Breast epithelium (tissue), 4 donors: ENCODE measurements at regions not wholly inside any gene's neighbourhood (a gene's known extent, or its start where the extent isn't known, plus 50 kb on each side); places are given as distances from the start of the nearest gene placed in this dataset.
"Not testable (repeated sequence)": the region's sequence is repeated elsewhere in the genome, so short reads cannot be mapped to it uniquely, and the experiment has no call there.

ENCODE experiments used
- DNase-seq, 2 donors: peaks; one replicate each; pipeline ENCODE4 v3.0.0-alpha.2; 2019; ENCODE audit warnings: low spot score in 2 of 2
- H3K27ac ChIP-seq, 2 donors: fragments of 200-600 bp; sonication (generic) in 1 of 2; one replicate each; pipeline ENCODE4 v1.5.1; 2016 to 2019; ENCODE audit warnings: mild to moderate bottlenecking in 1 of 2
- H3K27me3 ChIP-seq, 2 donors: fragments of 200-600 bp; sonication (generic) in 1 of 2; one replicate each; pipeline versions ENCODE4 v1.5.1 to v1.6.0; 2017 to 2019; ENCODE audit warnings: control low read depth in 1 of 2, mild to moderate bottlenecking in 1 of 2
- H3K36me3 ChIP-seq: fragments of 200-600 bp; one replicate; pipeline ENCODE4 v1.5.1; 2019
- H3K4me1 ChIP-seq, 2 donors: fragments of 200-600 bp; sonication (generic); one replicate each; pipeline ENCODE4 v1.5.1; 2016 to 2019; ENCODE audit warnings: control low read depth in 1 of 2
- H3K4me3 ChIP-seq, 3 donors: fragments of 200-600 bp; sonication (generic); 1 replicate in 2 of 3; 2 replicates in 1 of 3; pipeline ENCODE4 v1.5.1; 2016 to 2019; ENCODE audit warnings: mild to moderate bottlenecking in 3 of 3, moderate library complexity in 2 of 3
- H3K9me3 ChIP-seq, 2 donors: fragments of 200-600 bp; sonication (generic) in 1 of 2; one replicate each; pipeline ENCODE4 v1.5.1; 2016 to 2019; ENCODE audit warnings: control low read depth in 1 of 2
- CTCF ChIP-seq, 3 donors: fragments of 450-650 bp; IDR thresholded peaks; one replicate each; pipeline ENCODE4 v1.5.1; 2016 to 2017; ENCODE audit warnings: antibody characterized with exemption in 3 of 3, mild to moderate bottlenecking in 3 of 3, moderate library complexity in 3 of 3
- POLR2A ChIP-seq: fragments of 450-650 bp; IDR thresholded peaks from one replicate; pipeline ENCODE4 v1.6.1; 2016; ENCODE audit warnings: antibody characterized with exemption, mild to moderate bottlenecking, moderate library complexity
- POLR2AphosphoS5 ChIP-seq, 3 donors: sonication (generic); formaldehyde crosslinking; IDR thresholded peaks; one replicate each; pipeline ENCODE4 v1.6.1; 2017; ENCODE audit warnings: antibody characterized with exemption in 3 of 3
- intact Hi-C: fragments of 100-400 bp; cut with DNase I; formaldehyde crosslinking; loops from one replicate; pipeline ENCODE4 v1.15.1; 2023; ENCODE audit warnings: low total_unique reads

- H3K36me3 ChIP-seq, H3K9me3 ChIP-seq, H3K27me3 ChIP-seq, H3K4me1 ChIP-seq, DNase-seq, H3K4me3 ChIP-seq, intact Hi-C loops, H3K27ac ChIP-seq: not testable (repeated sequence)
These were observed 454.3 kb upstream of the SLITRK6 start for GRCh38 chr13:86253497-86253896.

- H3K27me3 ChIP-seq, H3K27ac ChIP-seq, H3K4me3 ChIP-seq, intact Hi-C loops, H3K9me3 ChIP-seq, DNase-seq, H3K36me3 ChIP-seq, H3K4me1 ChIP-seq: not testable (repeated sequence)
These were observed 456.6 kb upstream of the SLITRK6 start for GRCh38 chr13:86255820-86256219.

GRCh38 chr13:86269511-86269910 is 470.3 kb upstream of the SLITRK6 start:
- TF ChIP-seq POLR2AphosphoS5 (IDR thresholded peaks at IDR 0.05) (no peak), CTCF (IDR thresholded peaks at IDR 0.05) (no peak), POLR2A (no peak)

GRCh38 chr13:86282442-86282841 is 483.2 kb upstream of the SLITRK6 start:
- intact Hi-C loops, result no loop called here
- Histone ChIP-seq H3K27ac (no peak overlapping the region), H3K27me3 (no peaks in the 10 kb centered on the region), H3K4me1 (no peaks in the 10 kb centered on the region), H3K36me3 (no peaks in the 10 kb centered on the region), H3K4me3 (no peak overlapping the region), H3K9me3 (no peaks in the 10 kb centered on the region)
- TF ChIP-seq CTCF (IDR thresholded peaks at IDR 0.05) (no peak), POLR2A (no peak), POLR2AphosphoS5 (IDR thresholded peaks at IDR 0.05) (no peak)
- no peak for DNase-seq

More at GRCh38 chr13:86269511-86269910, 470.3 kb upstream of the SLITRK6 start:
- intact Hi-C loops, result no loop called here
- H3K4me3 ChIP-seq, result no peak overlapping the region
- no peak for DNase-seq
- no peaks in the 10 kb centered on the region for H3K4me1 ChIP-seq
- no peaks in the 10 kb centered on the region for H3K9me3 ChIP-seq
- no peak overlapping the region for H3K27ac ChIP-seq
- H3K27me3 ChIP-seq, result no peaks in the 10 kb centered on the region
- no peaks in the 10 kb centered on the region for H3K36me3 ChIP-seq

- Histone ChIP-seq H3K4me1 (no peaks in the 10 kb centered on the region), H3K27me3 (no peaks in the 10 kb centered on the region), H3K9me3 (no peaks in the 10 kb centered on the region), H3K27ac (no peak overlapping the region), H3K36me3 (no peaks in the 10 kb centered on the region), H3K4me3 (no peak overlapping the region)
- TF ChIP-seq POLR2AphosphoS5 (IDR thresholded peaks at IDR 0.05) (no peak), CTCF (IDR thresholded peaks at IDR 0.05) (no peak), POLR2A (no peak)
- intact Hi-C loops, result no loop called here
- no peak for DNase-seq
These were observed 483.8 kb upstream of the SLITRK6 start for GRCh38 chr13:86283031-86283430.

- intact Hi-C loops, result no loop called here
- DNase-seq, result no peak
These were observed 499.5 kb upstream of the SLITRK6 start for GRCh38 chr13:86298725-86299124.

More at GRCh38 chr13:86298725-86299124, 499.5 kb upstream of the SLITRK6 start:
- no peaks in the 10 kb centered on the region for H3K36me3 ChIP-seq
- no peak overlapping the region for H3K27ac ChIP-seq
- no peaks in the 10 kb centered on the region for H3K9me3 ChIP-seq
- no peaks in the 10 kb centered on the region for H3K4me1 ChIP-seq
- H3K4me3 ChIP-seq, result no peak overlapping the region
- TF ChIP-seq CTCF (IDR thresholded peaks at IDR 0.05) (no peak), POLR2A (no peak), POLR2AphosphoS5 (IDR thresholded peaks at IDR 0.05) (no peak)
- no peaks in the 10 kb centered on the region for H3K27me3 ChIP-seq
